Esophagus muscularis mucosa (tissue), 3 donors: ENCODE measurements at regions not wholly inside any gene's neighbourhood (a gene's known extent, or its start where the extent isn't known, plus 50 kb on each side); places are given as distances from the start of the nearest gene placed in this dataset.

Experiments used
- POLR2A ChIP-seq: fragments of 450-650 bp; IDR thresholded peaks from one replicate; pipeline ENCODE4 v1.6.1; 2017; ENCODE audit warnings: antibody characterized with exemption, moderate library complexity, mild to moderate bottlenecking, low read depth
- POLR2AphosphoS5 ChIP-seq, 2 donors: sonication (generic); formaldehyde crosslinking; IDR thresholded peaks; one replicate each; pipeline ENCODE4 v1.6.1; 2017; ENCODE audit warnings: antibody characterized with exemption in 2 of 2
- TF ChIP-seq, protein P1 (sequence below), 3 experiments: fragments of 200-600 bp in 2 of 3; fragments of 450-650 bp in 1 of 3; sonication (generic) in 2 of 3; IDR thresholded peaks; one replicate each; pipeline ENCODE4 v1.5.1; 2017 to 2019; ENCODE audit warnings: antibody characterized with exemption in 3 of 3, mild to moderate bottlenecking in 2 of 3, moderate library complexity in 1 of 3

DNA sequence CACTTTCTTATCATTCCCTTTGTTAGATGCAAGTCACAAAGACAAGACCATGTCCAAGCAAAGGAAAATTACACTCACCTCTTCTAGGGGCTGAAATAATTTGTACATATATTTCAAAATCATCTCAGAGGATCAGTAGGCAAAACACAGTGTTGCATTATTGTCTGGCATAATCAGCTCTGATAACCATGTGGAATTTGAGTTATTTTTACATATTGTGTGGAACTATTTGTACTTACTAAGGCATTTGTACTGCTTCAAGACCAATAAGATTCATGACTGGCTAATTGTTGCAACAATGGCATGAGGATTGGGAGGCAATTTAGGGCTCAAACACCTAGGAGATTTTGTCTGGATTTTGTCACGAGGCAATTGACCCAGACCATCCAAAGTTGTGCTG, 1716.4 kb downstream of the BRINP3 start:
- TF ChIP-seq, protein P1, sequence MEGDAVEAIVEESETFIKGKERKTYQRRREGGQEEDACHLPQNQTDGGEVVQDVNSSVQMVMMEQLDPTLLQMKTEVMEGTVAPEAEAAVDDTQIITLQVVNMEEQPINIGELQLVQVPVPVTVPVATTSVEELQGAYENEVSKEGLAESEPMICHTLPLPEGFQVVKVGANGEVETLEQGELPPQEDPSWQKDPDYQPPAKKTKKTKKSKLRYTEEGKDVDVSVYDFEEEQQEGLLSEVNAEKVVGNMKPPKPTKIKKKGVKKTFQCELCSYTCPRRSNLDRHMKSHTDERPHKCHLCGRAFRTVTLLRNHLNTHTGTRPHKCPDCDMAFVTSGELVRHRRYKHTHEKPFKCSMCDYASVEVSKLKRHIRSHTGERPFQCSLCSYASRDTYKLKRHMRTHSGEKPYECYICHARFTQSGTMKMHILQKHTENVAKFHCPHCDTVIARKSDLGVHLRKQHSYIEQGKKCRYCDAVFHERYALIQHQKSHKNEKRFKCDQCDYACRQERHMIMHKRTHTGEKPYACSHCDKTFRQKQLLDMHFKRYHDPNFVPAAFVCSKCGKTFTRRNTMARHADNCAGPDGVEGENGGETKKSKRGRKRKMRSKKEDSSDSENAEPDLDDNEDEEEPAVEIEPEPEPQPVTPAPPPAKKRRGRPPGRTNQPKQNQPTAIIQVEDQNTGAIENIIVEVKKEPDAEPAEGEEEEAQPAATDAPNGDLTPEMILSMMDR (IDR thresholded peaks at IDR 0.05): no peak
- TF ChIP-seq POLR2AphosphoS5 (IDR thresholded peaks at IDR 0.05): no peak
- TF ChIP-seq POLR2A: no peak
